Activated CD8-positive, alpha-beta memory T cell treated with anti-CD3 and anti-CD28 coated beads for 36 hours (primary cell): ENCODE measurements at regions not wholly inside any gene's neighbourhood (a gene's known extent, or its start where the extent isn't known, plus 50 kb on each side); places are given as distances from the start of the nearest gene placed in this dataset.

ENCODE experiments used
- CTCF ChIA-PET: fragments of 350-600 bp; sonication (Branson Sonifier 250); formaldehyde crosslinking; loops from one replicate; lab custom pipeline; 2021; ENCODE audit warnings: antibody characterized with exemption; lab: Charles Lee
- POLR2A ChIA-PET: fragments of 350-600 bp; sonication (Branson Sonifier 250); formaldehyde crosslinking; loops from one replicate; lab custom pipeline; 2021; ENCODE audit warnings: antibody characterized with exemption; lab: Charles Lee

GRCh38 chr11:130744794-130745193, 171.5 kb downstream of the SNX19 start:
- ChIA-PET POLR2A (no interaction called here), CTCF (no interaction called here)

- POLR2A ChIA-PET = no interaction called here
- CTCF ChIA-PET = no interaction called here
Observed at GRCh38 chr11:130749216-130749615, 167.1 kb downstream of the SNX19 start.

- ChIA-PET POLR2A (no interaction called here), CTCF (no interaction called here)
Observed at GRCh38 chr11:130760515-130761125, 155.7 kb downstream of the SNX19 start.

- POLR2A ChIA-PET = no interaction called here
- CTCF ChIA-PET = no interaction called here
Observed at GRCh38 chr11:130761560-130762220, 154.6 kb downstream of the SNX19 start.

GRCh38 chr11:130762638-130763037, 153.6 kb downstream of the SNX19 start:
- ChIA-PET POLR2A (no interaction called here), CTCF (no interaction called here)

GRCh38 chr11:130763087-130763980, 152.9 kb downstream of the SNX19 start:
- CTCF ChIA-PET = no interaction called here
- POLR2A ChIA-PET = no interaction called here

GRCh38 chr11:130765406-130765805, 150.9 kb downstream of the SNX19 start:
- ChIA-PET POLR2A (no interaction called here), CTCF (no interaction called here)

- ChIA-PET POLR2A (no interaction called here), CTCF (no interaction called here)
Observed at GRCh38 chr11:130765951-130766649, 150.2 kb downstream of the SNX19 start.

- ChIA-PET CTCF (no interaction called here), POLR2A (no interaction called here)
Observed at GRCh38 chr11:130766650-130767565, 149.4 kb downstream of the SNX19 start.

- CTCF ChIA-PET = no interaction called here
- POLR2A ChIA-PET = no interaction called here
Observed at GRCh38 chr11:130769782-130770535, 146.3 kb downstream of the SNX19 start.

- CTCF ChIA-PET = no interaction called here
- POLR2A ChIA-PET = no interaction called here
Observed at GRCh38 chr11:130771708-130772107, 144.6 kb downstream of the SNX19 start.

- ChIA-PET POLR2A (no interaction called here), CTCF (no interaction called here)
Observed at GRCh38 chr11:130772266-130773227, 143.7 kb downstream of the SNX19 start.

GRCh38 chr11:130773244-130773820, 142.9 kb downstream of the SNX19 start:
- CTCF ChIA-PET = no interaction called here

GRCh38 chr11:130774703-130775102, 141.6 kb downstream of the SNX19 start:
- POLR2A ChIA-PET = no interaction called here
- CTCF ChIA-PET = no interaction called here

More at GRCh38 chr11:130773244-130773820, 142.9 kb downstream of the SNX19 start:
- POLR2A ChIA-PET = no interaction called here

- CTCF ChIA-PET = no interaction called here
Observed at GRCh38 chr11:130775306-130776060, 140.8 kb downstream of the SNX19 start.

GRCh38 chr11:130776061-130776419, 140.2 kb downstream of the SNX19 start:
- CTCF ChIA-PET = no interaction called here

More at GRCh38 chr11:130775306-130776060, 140.8 kb downstream of the SNX19 start:
- POLR2A ChIA-PET = no interaction called here

More at GRCh38 chr11:130776061-130776419, 140.2 kb downstream of the SNX19 start:
- POLR2A ChIA-PET = no interaction called here
